HG03575 (cell line): ENCODE measurements at regions not wholly inside any gene's neighbourhood (a gene's known extent, or its start where the extent isn't known, plus 50 kb on each side); places are given as distances from the start of the nearest gene placed in this dataset.
"Not testable (repeated sequence)": the region's sequence is repeated elsewhere in the genome, so short reads cannot be mapped to it uniquely, and the experiment has no call there.

Experiments
- ATAC-seq: cut with Tn5 transposase; IDR thresholded peaks from one replicate; pipeline ENCODE4 v1.9.1; 2021; ENCODE audit not compliant: unreplicated experiment, insufficient number of reproducible peaks, low FRiP score; ENCODE audit errors: extremely low read depth

DNA sequence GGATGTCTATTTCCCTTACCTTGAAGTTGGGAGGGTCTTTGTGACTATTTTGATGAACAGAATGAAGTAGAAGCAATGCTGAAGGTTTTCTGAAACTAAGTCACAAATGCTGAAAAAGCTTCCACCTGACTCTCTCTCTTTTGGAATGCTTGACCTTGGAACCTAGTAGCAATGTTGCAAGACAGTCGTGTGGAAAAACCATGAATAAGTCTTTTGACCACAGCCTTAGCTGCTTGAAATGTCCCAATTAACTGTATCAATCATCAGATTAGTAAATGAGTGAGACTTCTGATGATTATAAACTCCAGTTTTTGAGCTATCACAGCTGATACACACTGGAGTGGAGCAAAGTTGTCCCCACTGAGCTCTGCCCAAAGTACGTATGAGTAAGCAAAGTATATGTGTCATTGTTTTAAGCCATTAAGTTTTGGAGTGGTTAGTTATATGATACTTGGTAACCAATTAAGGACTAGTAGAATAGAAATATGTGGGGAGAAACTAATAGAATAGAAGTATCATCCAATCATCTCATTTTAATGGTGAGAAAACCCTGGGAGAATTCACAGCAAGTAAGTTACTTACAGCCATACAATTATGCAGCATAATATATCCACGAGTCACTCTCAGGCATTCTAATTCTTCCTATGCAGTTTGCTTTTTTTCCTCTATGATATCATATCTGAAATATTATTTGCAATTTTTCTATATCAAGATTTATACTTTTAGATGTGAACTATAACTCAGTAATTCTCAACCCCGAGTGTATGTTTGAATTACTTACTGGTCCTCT, 1010.6 kb downstream of the ROBO2 start:
- no peak for ATAC-seq

- no peak for ATAC-seq
These were observed 1012.8 kb downstream of the ROBO2 start for GRCh38 chr3:78052746-78053145.

GRCh38 chr3:78066287-78066686, 1026.4 kb downstream of the ROBO2 start:
- no peak for ATAC-seq

DNA sequence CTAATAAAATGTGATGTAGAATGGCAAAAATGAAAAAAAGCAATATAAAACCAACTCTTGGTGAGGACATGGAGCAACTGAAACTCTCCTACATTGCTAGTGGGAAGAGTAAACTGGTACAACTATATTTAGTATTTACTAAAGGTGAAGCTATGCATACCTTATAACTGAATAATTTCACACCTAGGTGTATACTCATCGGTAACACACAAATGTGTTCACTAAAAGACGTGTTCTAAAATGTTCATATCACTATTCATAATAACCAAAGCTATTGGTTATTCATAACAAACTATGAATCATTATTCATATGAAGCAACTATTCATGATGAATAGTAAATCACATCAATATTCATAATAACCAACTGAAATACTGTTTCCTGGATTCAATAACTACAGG, 1030.3 kb downstream of the ROBO2 start:
- no peak for ATAC-seq

DNA sequence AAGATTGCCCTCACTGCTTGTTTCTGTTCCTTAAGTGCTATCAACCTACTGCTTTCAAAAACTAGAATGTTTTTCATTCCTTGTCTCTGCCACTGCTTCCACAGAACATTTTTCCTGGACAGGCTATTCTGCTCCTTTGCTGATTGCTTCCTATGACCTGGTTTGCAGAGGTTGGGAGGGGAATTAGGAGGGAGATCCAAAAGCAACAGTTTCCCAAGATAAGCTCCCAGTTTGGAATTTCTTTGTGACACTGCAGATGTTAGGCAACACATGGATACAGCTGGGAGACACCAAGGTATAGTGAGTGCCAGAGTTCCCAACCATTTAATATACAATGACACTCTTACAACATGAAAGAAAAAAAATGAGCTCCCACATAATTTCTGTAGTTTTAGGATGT, 1036.5 kb downstream of the ROBO2 start:
- no peak for ATAC-seq

DNA sequence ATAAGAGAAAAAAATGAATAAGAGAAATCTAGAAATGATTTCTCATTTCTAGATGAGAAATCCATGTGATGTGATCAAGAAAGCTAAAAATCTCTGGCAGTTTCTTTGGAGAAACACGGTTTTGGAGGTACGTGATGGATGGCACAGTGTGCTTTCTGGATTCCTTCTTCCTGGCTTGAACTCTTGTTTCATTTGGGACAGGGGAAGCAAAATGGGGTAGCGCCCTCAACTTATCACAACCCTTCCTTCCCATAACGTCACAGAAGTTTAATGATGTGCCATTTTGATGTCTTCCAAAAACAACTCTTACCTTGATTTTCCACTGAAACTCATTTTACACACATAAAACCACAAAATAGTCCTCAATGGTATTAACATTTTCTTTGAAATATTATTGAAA, 1037.3 kb downstream of the ROBO2 start:
- no peak for ATAC-seq

DNA sequence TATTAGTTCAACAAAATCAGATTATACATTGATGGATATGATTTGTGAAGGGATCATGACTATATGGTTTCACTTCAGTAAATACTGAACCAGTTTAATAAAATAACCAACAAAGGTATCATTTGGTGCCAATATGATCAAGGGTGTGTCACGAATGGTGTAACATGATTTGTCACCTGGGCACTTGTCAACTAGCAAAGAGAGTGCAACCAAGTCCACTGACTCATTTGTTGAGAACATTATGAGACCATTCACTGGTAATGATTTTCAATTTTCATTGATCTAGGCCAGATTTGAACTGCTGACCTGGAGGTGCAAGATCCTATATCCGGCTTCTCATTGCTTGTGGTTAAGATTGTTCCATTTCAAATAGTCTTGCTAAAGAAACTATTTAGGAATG, 1037.9 kb downstream of the ROBO2 start:
- no peak for ATAC-seq

DNA sequence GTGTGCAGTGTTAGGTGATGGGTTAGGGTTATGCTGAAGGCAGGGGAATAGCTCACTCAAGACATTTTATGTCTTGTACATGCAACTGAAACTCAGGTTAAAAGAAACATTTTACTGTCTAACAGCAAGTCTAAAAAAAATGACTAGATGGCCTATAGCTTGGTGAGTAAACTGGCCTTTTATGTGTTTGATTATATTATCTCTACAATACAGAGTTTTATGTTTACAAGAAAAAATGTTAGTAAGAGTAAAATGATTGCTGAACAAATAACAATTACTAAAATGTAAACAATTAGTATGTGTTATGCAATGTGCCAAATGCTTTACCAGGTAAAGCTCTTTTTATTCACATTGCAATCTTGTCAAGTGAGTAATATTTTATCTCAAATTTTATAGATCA, 1039.6 kb downstream of the ROBO2 start:
- ATAC-seq = no peak

GRCh38 chr3:78086150-78086549, 1046.3 kb downstream of the ROBO2 start:
- no peak for ATAC-seq

- no peak for ATAC-seq
These were observed 1047.2 kb downstream of the ROBO2 start for GRCh38 chr3:78087134-78087533.

DNA sequence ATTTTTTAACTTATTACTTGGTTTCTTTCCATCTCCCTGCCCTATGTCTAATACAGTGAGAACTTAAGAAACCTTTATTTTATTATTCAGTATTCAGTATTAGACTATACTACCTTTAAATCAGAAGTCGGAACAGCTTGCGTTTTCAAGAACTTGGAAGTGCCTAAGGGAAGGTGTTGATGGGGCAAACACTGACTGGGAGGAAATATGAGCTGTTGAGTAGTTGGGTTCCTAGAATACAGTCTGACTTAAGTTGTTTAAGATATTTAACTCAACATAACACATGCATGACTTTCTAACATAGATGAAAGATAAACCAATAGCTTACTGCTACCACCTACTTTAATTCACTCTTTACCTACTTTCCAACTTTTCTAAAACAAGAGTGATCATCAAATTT, 1048.1 kb downstream of the ROBO2 start:
- no peak for ATAC-seq

GRCh38 chr3:78090382-78090781, 1050.5 kb downstream of the ROBO2 start:
- ATAC-seq = no peak

DNA sequence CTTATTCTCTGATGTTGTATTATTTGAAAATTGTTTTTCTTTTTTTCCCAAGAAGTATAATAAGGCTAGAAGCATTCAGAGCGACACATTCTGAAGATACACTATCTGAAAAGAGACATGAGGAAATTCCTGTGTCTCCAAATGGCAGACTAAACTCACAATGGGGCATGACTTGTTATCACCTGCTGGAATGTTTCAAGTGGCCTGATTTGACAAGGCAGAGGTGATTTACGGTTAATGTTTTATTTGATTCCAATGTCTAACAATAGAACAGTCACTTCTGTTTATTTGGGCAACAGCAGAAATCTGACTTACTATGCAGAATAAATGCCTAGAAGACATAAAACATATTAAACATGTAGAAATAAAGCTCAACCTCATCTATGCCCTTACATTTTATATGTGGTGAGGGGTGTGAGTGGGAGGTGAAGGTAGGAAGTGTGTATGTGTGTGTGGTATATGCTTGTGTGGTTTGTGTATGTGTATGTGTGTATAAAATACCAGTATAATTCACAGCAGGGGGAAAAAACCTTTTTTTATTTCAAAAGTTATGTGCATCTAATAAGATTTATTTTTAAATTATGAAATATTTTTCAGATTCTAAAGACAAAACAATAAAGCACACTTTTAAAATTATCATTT, 1051.7 kb downstream of the ROBO2 start:
- no peak for ATAC-seq

DNA sequence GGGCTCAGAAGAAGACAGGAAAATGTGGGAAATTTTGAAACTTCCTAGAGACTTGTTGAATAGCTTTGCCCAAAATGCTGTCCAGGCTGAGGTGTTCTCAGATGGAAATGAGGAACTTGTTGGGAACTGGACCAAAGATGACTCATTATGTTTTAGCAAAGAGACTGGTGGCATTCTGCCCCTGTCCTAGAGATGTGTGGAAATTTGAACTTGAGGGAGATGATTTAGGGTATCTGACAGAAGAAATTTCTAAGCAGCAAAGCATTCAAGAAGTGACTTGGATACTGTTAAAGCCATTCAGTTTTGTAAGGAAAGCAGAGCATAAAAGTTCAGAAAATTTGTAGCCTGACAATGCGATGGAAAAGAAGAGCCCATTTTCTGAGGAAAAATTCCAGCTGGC, 1052.7 kb downstream of the ROBO2 start:
- ATAC-seq = not testable (repeated sequence)

- ATAC-seq = no peak
These were observed 1056.8 kb downstream of the ROBO2 start for GRCh38 chr3:78096488-78097255.

- ATAC-seq = no peak
These were observed 1058.5 kb downstream of the ROBO2 start for GRCh38 chr3:78098367-78098766.

DNA sequence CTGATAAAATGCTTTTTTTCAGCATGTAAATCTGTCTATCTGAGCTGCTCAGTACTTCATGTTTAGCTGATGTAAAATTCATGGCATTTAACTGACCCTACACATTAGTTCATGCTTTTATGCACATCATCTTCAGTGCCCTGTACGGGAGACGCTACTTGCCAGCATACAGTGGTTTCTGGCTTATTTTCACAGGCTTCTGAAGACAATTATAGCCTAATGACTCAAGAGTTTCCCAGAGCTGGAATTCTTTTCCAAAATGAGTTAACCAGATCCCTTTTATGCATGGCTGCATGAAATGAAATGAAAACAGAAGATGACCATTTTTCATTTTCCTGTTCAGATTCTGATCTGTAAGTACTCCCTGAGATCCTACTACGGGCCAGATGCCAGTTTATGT, 1061.5 kb downstream of the ROBO2 start:
- ATAC-seq = no peak

GRCh38 chr3:78108269-78108961, 1068.5 kb downstream of the ROBO2 start:
- ATAC-seq = not testable (repeated sequence)

DNA sequence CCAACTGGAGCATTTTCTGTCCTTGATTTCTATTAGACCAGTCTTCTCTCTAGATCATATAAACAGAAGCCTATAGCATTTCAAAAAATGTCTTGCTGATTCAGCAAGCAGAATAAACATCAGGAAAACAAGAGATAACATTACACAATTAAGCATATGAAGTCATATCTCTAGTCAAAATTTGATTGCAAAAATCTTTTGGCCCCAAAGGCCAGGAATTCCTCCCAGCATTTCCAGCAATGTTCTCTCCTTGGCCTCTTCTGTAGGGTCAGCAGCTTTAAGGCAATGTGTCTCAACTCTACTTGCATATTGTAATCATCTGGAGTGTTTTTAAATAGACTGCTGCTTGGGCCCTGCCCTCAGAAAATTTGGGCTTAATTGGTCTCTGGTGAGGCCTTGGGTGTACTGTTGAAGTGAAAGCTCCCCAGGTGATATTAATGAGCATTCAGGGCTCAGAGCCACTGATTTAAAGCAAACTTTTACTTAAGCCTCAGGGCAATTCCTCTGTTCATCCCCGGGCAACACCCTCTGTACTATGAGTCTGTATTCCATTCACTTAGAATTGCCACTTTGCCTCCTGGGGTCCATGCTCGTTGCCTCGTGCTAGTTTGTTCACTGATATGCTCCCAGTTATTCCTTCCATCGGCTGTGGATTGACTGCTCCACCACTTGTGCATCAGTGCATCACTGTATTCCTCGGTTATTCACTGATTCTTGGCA, 1072.6 kb downstream of the ROBO2 start:
- ATAC-seq = no peak
